GM12878 (cell line): ENCODE measurements at regions not wholly inside any gene's neighbourhood (a gene's known extent, or its start where the extent isn't known, plus 50 kb on each side); places are given as distances from the start of the nearest gene placed in this dataset.

Experiments used
- ATAC-seq: fragments of 200-7000 bp; cut with Tn5 transposase; 3 replicates; pipeline ENCODE4 v1.9.1; 2020; ENCODE audit warnings: mild to moderate bottlenecking, moderate library complexity
- BruUV-seq: library from RNA; stranded (reverse); fragments of 400-500 nt; replicated peaks from 2 replicates; lab custom pipeline; 2021; lab: Mats Ljungman, UMichigan
- CTCF ChIA-PET: fragments of 300-600 bp; sonication (Branson Sonifier 250); formaldehyde crosslinking; extraction: SDS; loops from one replicate; lab custom pipeline; 2021; ENCODE audit warnings: inconsistent platforms; lab: Yijun Ruan, JAX
- POLR2A ChIA-PET: fragments of 350-600 bp; formaldehyde crosslinking; extraction: SDS; loops from one replicate; lab custom pipeline; 2021; ENCODE audit warnings: inconsistent platforms; lab: Charles Lee
- RAD21 ChIA-PET: fragments of 300-600 bp; sonication (Branson Sonifier 250); formaldehyde crosslinking; loops from one replicate; lab custom pipeline; 2023; ENCODE audit warnings: antibody characterized with exemption; ENCODE audit not compliant: unreplicated experiment; lab: Charles Lee
- SMC1A ChIA-PET: fragments of 300-600 bp; sonication (Branson Sonifier 250); formaldehyde crosslinking; loops from one replicate; lab custom pipeline; 2023; ENCODE audit not compliant: unreplicated experiment, uncharacterized antibody; lab: Charles Lee
- DNase-seq: peaks from one replicate; pipeline ENCODE4 v3.0.0-alpha.2; 2011; ENCODE audit warnings: low read depth, low spot score
- FAIRE-seq: peaks from 3 replicates; lab custom pipeline; 2011; peaks lifted over from hg19 to GRCh38; lab: Jason Lieb, UNC
- H2AFZ ChIP-seq: 2 replicates; pipeline ENCODE4 v1.6.0; 2011; ENCODE audit warnings: low read depth, low read length, control low read depth; ENCODE audit not compliant: control insufficient read depth
- H3K27ac ChIP-seq: 2 replicates; pipeline ENCODE4 v1.5.1; 2011; ENCODE audit warnings: control low read depth; ENCODE audit not compliant: control insufficient read depth, insufficient read depth
- H3K27me3 ChIP-seq, 2 experiments: replicated peaks in 1 of 2; 2 replicates each; pipeline versions ENCODE4 v1.6.0 to v1.6.1; 2011; ENCODE audit warnings: low read length in 1 of 2; ENCODE audit not compliant: control insufficient read depth in 2 of 2, insufficient read depth in 2 of 2
- H3K36me3 ChIP-seq, 2 experiments: 2 replicates each; pipeline ENCODE4 v1.5.1; 2011; ENCODE audit warnings: low read length in 1 of 2; ENCODE audit not compliant: control insufficient read depth in 2 of 2, insufficient read depth in 2 of 2
- H3K4me1 ChIP-seq: 2 replicates; pipeline ENCODE4 v1.6.1; 2011; ENCODE audit warnings: mild to moderate bottlenecking, low read length, moderate library complexity, mixed read lengths; ENCODE audit not compliant: control insufficient read depth, insufficient read depth
- H3K4me2 ChIP-seq: 2 replicates; pipeline ENCODE4 v1.6.0; 2011; ENCODE audit warnings: control low read depth; ENCODE audit not compliant: control insufficient read depth, insufficient read depth
- H3K4me3 ChIP-seq: fragments of 200-600 bp; sonication (generic); 2 replicates; pipeline ENCODE4 v1.5.1; 2016
- H3K79me2 ChIP-seq: 2 replicates; pipeline ENCODE4 v1.6.0; 2011; ENCODE audit warnings: low read length; ENCODE audit not compliant: control insufficient read depth, insufficient read depth
- H3K9ac ChIP-seq: 2 replicates; pipeline ENCODE4 v1.8.0; 2011; ENCODE audit warnings: low read length, control low read depth, mixed read lengths; ENCODE audit not compliant: control insufficient read depth, insufficient read depth
- H3K9me3 ChIP-seq: replicated peaks from 3 replicates; pipeline ENCODE4 v1.5.1; 2011; ENCODE audit warnings: mild to moderate bottlenecking, low read length; ENCODE audit not compliant: control insufficient read depth, insufficient read depth
- H4K20me1 ChIP-seq: 2 replicates; pipeline ENCODE4 v1.6.0; 2011; ENCODE audit not compliant: control insufficient read depth, insufficient read depth
- ATF7 ChIP-seq: fragments of 450-650 bp; IDR thresholded peaks from 2 replicates; pipeline ENCODE4 v1.6.1; 2016; ENCODE audit warnings: low read depth, mild to moderate bottlenecking
- CTCF ChIP-seq, 3 experiments: IDR thresholded peaks in 2 of 3; conservative IDR thresholded peaks in 1 of 3; 2 replicates each; pipeline ENCODE4 v1.5.1; 2011; ENCODE audit warnings: low read depth in 3 of 3, low read length in 3 of 3, mild to moderate bottlenecking in 3 of 3, control low read depth in 2 of 3, moderate library complexity in 2 of 3, inconsistent platforms in 1 of 3, mixed read lengths in 1 of 3; ENCODE audit not compliant: control insufficient read depth in 2 of 3, insufficient read depth in 1 of 3; ENCODE audit errors: extremely low read depth in 1 of 3
- PRDM15 ChIP-seq: fragments of 450-650 bp; formaldehyde crosslinking; IDR thresholded peaks from 2 replicates; pipeline ENCODE4 v1.4.0; 2020; ENCODE audit warnings: mild to moderate bottlenecking, moderate library complexity
- RBBP5 ChIP-seq: fragments of 200-600 bp; sonication (generic); conservative IDR thresholded peaks from 2 replicates; pipeline ENCODE4 v1.6.1; 2016
- SMC3 ChIP-seq: IDR thresholded peaks from 2 replicates; pipeline ENCODE4 v1.6.1; 2011; ENCODE audit warnings: low read length, improper control_type of control experiment, borderline replicate concordance
- SPI1 ChIP-seq: IDR thresholded peaks from 2 replicates; pipeline ENCODE4 v1.6.1; 2011; ENCODE audit warnings: low read depth, mild to moderate bottlenecking, low read length, moderate library complexity, borderline replicate concordance; ENCODE audit not compliant: insufficient read depth
- YBX1 ChIP-seq: fragments of 450-650 bp; IDR thresholded peaks from 2 replicates; pipeline ENCODE4 v1.6.1; 2016; ENCODE audit warnings: antibody characterized with exemption
- ZNF207 ChIP-seq: fragments of 450-650 bp; IDR thresholded peaks from 2 replicates; pipeline ENCODE4 v1.6.1; 2014; ENCODE audit warnings: antibody characterized with exemption, mild to moderate bottlenecking, borderline replicate concordance
- WGBS: methylation state at CpG from one replicate; pipeline ENCODE4 v1.1.6; 2016; ENCODE audit warnings: low lambda C conversion rate; ENCODE audit not compliant: insufficient replicate concordance, insufficient coverage; ENCODE audit errors: missing lambda C conversion rate; 5-methylcytosine and 5-hydroxymethylcytosine counted together
- in situ Hi-C: fragments of 300-500 bp; cut with MboI; formaldehyde crosslinking; loops from 9 replicates; pipeline ENCODE4 v1.14.3; 2018; ENCODE audit warnings: mixed read lengths
- intact Hi-C: fragments of 100-400 bp; cut with micrococcal nuclease; formaldehyde crosslinking; loops from one replicate; pipeline ENCODE4 v1.14.2; 2022; ENCODE audit not compliant: unreplicated experiment
- TF ChIP-seq, protein P1 (sequence below): fragments of 450-650 bp; IDR thresholded peaks from 2 replicates; pipeline ENCODE4 v1.6.1; 2017; ENCODE audit warnings: low read depth, mild to moderate bottlenecking, moderate library complexity

- BruUV-seq: no TSS peak
- no peak overlapping the region for H3K9ac ChIP-seq
- POLR2A ChIA-PET: no interaction called here
Measured at GRCh38 chr14:104506461-104507253, 72.9 kb upstream of the C14orf180 start.

More at GRCh38 chr14:104506461-104507253, 72.9 kb upstream of the C14orf180 start:
- DNase-seq (no peak), FAIRE-seq (no peak), ATAC-seq (no peak)
- Histone ChIP-seq H3K9me3 (no peaks in the 10 kb centered on the region), H3K79me2 (no peaks in the 10 kb centered on the region), H4K20me1 (no peaks in the 10 kb centered on the region), H3K27ac (no peak overlapping the region), H2AFZ (no peak overlapping the region), H3K36me3 (no peaks in the 10 kb centered on the region), H3K27me3 (no peaks in the 10 kb centered on the region; a peak in 1 of 4 replicates), H3K4me1 (no peaks in the 10 kb centered on the region), H3K4me2 (no peak overlapping the region), H3K4me3 (no peak overlapping the region)
- CTCF ChIA-PET: no interaction called here
- intact Hi-C loops: no loop called here
- in situ Hi-C loops: no loop called here
- SMC1A ChIA-PET: no interaction called here
- TF ChIP-seq SMC3: no peak
- TF ChIP-seq, protein P1, sequence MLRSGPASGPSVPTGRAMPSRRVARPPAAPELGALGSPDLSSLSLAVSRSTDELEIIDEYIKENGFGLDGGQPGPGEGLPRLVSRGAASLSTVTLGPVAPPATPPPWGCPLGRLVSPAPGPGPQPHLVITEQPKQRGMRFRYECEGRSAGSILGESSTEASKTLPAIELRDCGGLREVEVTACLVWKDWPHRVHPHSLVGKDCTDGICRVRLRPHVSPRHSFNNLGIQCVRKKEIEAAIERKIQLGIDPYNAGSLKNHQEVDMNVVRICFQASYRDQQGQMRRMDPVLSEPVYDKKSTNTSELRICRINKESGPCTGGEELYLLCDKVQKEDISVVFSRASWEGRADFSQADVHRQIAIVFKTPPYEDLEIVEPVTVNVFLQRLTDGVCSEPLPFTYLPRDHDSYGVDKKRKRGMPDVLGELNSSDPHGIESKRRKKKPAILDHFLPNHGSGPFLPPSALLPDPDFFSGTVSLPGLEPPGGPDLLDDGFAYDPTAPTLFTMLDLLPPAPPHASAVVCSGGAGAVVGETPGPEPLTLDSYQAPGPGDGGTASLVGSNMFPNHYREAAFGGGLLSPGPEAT: no peak
- no peak for TF ChIP-seq PRDM15
- no peak for TF ChIP-seq CTCF (IDR thresholded peaks at IDR 0.05 in 2 of 3, conservative IDR thresholded peaks at IDR 0.05 in 1 of 3; ENCODE audit: control insufficient read depth in 2 of 3, extremely low read depth in 1 of 3, insufficient read depth in 1 of 3, low read depth in 3 of 3, low read length in 3 of 3)
- TF ChIP-seq ATF7: no peak
- TF ChIP-seq ZNF207: no peak
- no peak for TF ChIP-seq RBBP5
- no peak for TF ChIP-seq SPI1
- no peak for TF ChIP-seq YBX1
- WGBS: 22% methylated on average over 10 of the region's 11 CpGs
- RAD21 ChIA-PET: no interaction called here
